Fibroblast of lung (primary cell): ENCODE measurements at regions not wholly inside any gene's neighbourhood (a gene's known extent, or its start where the extent isn't known, plus 50 kb on each side); places are given as distances from the start of the nearest gene placed in this dataset.

Source experiments
- CTCF ChIP-seq, 2 donors: IDR thresholded peaks in 1 of 2; conservative IDR thresholded peaks in 1 of 2; 1 replicate in 1 of 2; 2 replicates in 1 of 2; pipeline ENCODE4 v1.5.1; 2011 to 2012; ENCODE audit warnings: low read length in 2 of 2, control low read depth in 1 of 2, inconsistent platforms in 1 of 2, low read depth in 1 of 2, mild to moderate bottlenecking in 1 of 2
- EZH2 ChIP-seq: IDR thresholded peaks from 2 replicates; pipeline ENCODE4 v1.5.1; 2012; ENCODE audit warnings: low read length, control low read depth, mild to moderate bottlenecking; ENCODE audit errors: missing control alignments

GRCh38 chr4:155076256-155076785 lies 132.1 kb upstream of the NPY2R start:
- TF ChIP-seq CTCF (conservative IDR thresholded peaks at IDR 0.05 in 1 of 2, IDR thresholded peaks at IDR 0.05 in 1 of 2; ENCODE audit: low read depth in 1 of 2, low read length in 2 of 2) (no peak), EZH2 (no peak)
